GM19455 (cell line): ENCODE measurements at regions not wholly inside any gene's neighbourhood (a gene's known extent, or its start where the extent isn't known, plus 50 kb on each side); places are given as distances from the start of the nearest gene placed in this dataset.

Experiments used
- ATAC-seq: cut with Tn5 transposase; IDR thresholded peaks from one replicate; pipeline ENCODE4 v1.9.1; 2021; ENCODE audit not compliant: unreplicated experiment

DNA sequence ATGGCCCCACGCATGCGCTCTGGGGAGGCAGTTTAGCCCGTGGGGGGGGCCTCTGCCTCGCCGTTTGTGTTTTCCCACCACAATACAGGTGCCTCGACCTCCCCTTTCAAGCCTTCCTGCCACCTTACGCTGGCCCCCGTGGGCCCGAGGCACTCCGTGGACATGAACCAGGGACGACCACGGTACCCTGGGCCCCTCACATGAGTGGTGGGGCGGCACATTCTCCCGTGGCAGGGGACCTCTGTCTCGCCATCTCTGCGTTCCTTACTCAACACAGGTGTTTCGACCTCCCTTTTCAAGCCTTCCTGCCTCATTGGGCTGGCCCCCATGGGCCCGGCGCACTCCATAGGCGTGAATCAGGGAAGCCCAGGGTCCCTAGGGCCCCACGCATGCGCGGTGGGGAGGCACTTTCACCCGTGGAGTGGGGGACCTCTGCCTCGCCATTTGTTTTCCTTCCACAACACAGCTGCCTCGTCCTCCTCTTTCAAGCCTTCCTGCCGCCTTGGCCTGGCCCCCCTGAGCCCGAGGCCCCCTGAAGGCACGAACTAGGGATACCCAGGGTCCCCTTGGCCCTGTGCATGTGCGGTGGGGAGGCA lies 339.5 kb downstream of the ALG10 start:
- no peak for ATAC-seq

DNA sequence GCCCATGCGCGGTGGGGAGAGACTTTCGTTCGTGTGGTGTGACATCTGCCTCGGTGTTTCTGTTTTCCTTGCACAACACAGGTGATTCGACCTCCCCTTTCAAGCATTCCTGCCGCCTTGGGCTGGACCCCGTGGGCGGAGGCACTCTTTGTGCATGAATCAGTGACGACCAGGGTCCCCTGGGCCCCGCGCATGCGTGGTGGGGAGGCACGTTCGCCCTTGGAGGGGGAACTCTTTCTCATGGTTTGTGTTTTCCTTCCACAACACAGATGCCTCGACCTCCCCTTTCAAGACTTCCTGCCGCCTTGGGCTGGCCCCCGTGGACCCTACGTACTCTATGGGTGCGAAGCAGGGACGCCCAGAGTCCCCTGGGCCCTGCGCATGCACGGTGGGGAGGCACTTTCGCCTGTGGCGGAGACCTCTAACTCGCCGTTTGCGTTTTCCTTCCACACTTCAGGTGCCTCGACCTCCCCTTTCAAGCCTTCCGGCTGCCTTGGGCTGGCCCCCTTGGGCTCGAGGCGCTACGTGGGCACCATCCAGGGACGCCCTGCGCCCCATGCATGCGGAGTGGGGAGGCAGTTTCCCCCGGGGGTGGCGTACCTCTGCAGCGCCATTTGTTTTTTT lies 340.9 kb downstream of the ALG10 start:
- ATAC-seq = no peak

DNA sequence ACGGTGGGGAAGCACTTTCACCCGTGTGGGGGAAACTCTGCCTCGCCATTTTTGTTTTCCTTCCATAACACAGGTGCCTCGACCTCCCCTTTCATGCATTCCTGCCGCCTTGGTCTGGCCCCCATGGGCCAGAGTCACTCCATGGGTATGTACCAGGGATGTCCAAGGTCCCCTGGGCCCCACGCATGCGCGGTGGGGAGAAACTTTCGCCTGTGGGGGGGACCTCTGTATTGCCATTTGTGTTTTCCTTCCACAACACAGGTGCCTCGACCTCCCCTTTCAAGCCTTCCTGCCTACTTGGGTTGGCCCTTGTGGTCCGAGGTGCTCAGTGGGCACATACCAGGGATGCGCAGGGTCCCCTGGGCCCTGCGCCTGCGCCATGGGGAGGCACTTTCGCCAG lies 345.8 kb downstream of the ALG10 start:
- ATAC-seq = no peak

DNA sequence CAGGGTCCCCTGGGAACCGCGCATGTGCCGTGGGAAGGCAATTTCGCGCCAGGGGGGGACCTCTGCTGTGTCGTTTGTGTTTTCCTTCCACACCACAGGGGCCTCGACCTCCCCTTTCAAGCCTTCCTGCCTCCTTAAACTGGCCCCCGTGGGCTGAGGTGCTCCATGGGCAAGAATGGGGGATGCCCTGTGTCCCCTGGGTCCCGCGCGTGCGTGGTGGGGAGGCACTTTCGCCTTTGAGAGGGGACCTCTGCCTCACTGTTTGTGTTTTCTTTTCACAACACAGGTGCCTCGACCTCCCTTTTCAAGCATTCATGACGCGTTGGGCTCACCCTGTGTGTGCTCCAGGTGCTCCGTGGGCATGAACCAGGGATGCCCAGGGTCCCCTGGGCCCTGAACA lies 348.8 kb downstream of the ALG10 start:
- ATAC-seq = no peak

- ATAC-seq = no peak
Observed at GRCh38 chr12:34372003-34372402, 349.7 kb downstream of the ALG10 start.

DNA sequence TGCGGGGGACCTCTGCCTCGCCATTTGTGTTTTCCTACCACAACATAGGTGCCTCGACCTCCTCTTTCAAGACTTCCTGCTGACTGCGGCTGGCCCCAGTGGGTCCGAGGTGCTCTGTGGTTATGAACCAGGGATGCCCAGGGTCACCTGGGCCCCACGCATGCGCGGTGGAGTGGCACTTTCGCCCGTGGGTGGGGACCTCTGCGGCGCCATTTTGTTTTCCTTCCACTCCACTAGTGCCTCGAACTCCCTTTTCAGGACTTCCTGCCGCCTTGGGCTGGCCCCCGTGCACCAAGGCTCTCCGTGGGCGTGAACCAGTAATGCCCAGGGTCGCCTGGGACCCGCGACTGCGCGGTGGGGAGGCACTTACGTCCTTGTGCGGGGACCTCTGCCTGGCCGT lies 351.6 kb downstream of the ALG10 start:
- ATAC-seq = no peak

GRCh38 chr12:34376133-34376799 lies 354.0 kb downstream of the ALG10 start:
- ATAC-seq = no peak

DNA sequence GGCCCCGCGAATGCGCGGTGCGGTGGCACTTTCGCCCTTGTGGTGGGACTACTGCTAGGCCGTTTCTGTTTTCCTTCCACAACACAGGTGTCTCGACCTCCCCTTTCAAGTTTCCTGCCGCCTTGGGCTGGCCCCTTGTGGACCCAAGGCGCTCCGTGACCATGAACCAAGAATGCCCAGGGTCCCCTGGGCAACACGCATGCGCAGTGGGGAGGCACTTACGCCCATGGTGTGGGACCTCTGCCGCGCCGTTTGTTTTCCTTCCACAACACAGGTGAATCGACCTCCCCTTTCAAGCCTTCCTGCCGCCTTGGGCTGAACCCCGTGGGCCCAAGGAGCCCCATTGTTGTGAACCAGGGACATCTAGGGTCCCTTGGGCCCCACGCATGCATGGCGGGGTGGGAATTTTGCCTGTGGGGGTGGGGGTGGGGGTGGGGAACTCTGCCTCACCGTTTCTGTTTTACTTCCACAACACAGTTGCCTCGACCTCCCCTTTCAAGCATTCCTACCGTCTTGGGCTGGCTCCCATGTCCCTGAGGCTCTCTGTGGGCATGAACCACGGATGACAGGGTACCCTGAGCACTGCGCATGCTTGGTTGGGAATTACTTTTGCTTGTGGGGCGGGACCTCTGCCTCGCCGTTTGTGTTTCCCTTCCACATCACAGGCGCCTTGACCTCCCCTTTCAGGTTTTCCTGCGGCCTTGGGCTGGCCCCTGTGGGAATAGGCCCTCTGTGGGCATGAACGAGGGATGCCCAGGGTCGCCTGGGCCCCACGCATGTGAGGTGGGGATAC lies 355.1 kb downstream of the ALG10 start:
- ATAC-seq = no peak

DNA sequence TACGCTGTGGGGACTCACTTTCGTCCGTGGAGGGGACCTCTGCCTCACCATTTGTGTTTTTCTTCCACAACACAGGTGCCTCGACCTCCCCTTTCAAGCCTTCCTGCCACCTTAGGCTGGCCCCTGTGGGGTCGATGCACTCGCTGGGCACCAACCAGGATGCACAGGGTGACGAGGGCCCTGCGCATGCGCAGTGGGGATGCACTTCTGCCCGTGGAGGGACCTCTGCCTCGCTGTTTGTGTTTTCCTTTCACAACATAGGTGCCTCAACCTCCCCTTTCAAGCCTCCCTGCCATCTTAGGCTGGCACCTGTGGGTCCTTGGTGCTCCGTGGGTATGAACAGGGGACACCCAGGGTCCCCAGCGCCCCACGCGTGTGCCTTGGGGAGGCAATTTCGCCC lies 356.8 kb downstream of the ALG10 start:
- no peak for ATAC-seq

GRCh38 chr12:34384693-34385092 lies 362.4 kb downstream of the ALG10 start:
- no peak for ATAC-seq

DNA sequence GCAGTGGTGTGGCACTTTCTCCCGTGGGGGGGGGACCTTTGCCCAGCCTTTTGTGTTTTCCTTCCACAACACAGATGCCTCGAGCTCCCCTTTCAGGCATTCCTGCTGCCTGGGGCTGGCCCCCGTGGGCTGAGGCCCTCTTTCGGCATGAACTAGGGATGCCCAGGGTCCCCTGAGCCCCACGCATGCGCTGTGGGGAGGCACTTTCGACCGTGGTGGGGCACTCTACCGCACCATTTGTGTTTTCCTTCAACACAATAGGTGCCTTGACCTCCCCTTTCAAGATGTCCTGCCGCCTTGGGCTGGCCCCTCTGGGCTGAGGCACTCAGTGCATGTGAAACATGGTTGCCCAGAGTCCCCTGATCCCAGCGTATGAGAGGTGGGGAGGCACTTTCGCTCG lies 363.7 kb downstream of the ALG10 start:
- ATAC-seq = no peak

- no peak for ATAC-seq
Observed at GRCh38 chr12:34386621-34387255, 364.4 kb downstream of the ALG10 start.

GRCh38 chr12:34387711-34388635 lies 365.7 kb downstream of the ALG10 start:
- no peak for ATAC-seq

- no peak for ATAC-seq
Observed at GRCh38 chr12:34388636-34389377, 366.5 kb downstream of the ALG10 start.

- ATAC-seq = no peak
Observed at GRCh38 chr12:34389378-34390170, 367.3 kb downstream of the ALG10 start.

DNA sequence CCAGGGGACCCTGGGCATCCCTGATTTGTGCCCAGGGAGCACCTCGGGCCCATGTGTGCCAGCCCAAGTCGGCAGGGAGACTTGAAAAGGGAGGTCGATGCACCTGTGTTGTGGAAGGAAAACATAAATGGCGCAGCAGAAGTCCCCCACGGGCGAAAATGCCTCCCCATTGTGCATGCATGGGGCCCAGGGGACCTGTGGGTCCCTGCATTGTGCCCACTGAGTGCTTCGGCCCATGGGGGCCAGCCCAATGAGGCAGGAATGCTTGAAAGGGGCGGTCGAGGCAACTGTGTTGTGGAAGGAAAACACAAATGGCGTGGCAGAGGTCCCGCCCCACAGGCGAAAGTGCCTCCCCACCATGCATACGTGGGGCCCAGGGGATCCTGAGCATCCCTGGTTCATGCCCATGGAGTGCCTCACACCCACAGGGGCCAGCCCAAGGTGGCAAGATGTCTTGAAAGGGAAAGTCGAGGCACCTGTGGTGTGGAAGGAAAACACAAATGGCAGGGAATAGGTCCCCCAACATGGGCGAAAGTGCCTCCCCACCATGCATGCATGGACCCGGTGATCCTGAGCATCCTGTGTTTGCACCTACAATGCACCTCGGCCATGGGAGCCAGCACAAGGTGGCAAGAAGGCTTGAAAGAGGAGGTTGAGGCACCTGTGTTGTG lies 368.0 kb downstream of the ALG10 start:
- ATAC-seq = no peak

DNA sequence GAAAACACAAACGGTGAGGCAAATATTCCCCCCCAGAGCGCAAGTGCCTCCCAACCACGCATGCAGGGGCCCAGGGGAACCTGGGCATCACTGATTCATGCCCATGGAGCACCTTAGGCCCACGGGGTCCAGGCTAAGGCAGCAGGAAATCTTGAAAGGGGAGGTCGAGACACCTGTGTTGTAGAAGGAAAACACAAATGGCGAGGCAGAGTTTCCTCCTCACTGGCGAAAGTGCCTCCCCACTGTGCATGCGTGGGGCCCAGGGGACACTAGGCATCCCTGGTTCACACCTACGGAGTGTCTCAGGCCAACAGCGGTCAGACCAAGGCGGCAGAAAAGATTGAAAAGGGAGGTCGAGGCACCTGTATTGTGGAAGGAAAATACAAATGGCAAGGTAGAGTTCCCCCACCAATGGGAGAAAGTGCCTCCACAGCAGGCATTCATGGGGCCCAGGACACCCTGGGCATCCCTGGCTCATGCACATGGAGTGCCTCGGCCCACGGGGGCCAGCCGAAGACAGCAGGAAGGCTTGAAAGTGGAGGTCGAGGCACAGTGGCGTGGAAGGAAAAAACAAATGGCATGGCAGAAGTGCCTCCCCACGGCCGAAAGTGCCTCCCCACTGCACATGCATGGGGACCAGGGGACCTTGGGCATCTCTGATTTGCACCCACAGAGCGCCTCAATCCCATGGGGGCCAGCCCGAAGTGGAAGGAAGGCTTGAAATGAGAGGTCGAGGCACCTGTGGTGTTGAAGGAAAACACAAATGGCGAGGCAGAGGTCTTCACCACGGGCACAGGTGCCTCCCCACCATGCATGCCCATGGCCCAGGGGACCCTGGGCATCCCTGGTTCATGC lies 368.8 kb downstream of the ALG10 start:
- no peak for ATAC-seq
